GM13976 (cell line): ENCODE measurements at regions not wholly inside any gene's neighbourhood (a gene's known extent, or its start where the extent isn't known, plus 50 kb on each side); places are given as distances from the start of the nearest gene placed in this dataset.

Source experiments
- DNase-seq: peaks from one replicate; pipeline ENCODE4 v3.0.0; 2012; ENCODE audit warnings: low spot score
- in situ Hi-C: fragments of 300-500 bp; cut with MboI; formaldehyde crosslinking; loops from one replicate; pipeline ENCODE4 v1.12.0; 2022; ENCODE audit warnings: low sequenced_read_pairs, mixed read lengths, inconsistent platforms; ENCODE audit not compliant: unreplicated experiment
- TF ChIP-seq, protein P1 (sequence below): IDR thresholded peaks from 2 replicates; pipeline ENCODE4 v1.5.1; 2012; ENCODE audit warnings: borderline replicate concordance, mild to moderate bottlenecking; ENCODE audit not compliant: insufficient read depth; ENCODE audit errors: extremely low read depth, missing control alignments, control extremely low read depth

DNA sequence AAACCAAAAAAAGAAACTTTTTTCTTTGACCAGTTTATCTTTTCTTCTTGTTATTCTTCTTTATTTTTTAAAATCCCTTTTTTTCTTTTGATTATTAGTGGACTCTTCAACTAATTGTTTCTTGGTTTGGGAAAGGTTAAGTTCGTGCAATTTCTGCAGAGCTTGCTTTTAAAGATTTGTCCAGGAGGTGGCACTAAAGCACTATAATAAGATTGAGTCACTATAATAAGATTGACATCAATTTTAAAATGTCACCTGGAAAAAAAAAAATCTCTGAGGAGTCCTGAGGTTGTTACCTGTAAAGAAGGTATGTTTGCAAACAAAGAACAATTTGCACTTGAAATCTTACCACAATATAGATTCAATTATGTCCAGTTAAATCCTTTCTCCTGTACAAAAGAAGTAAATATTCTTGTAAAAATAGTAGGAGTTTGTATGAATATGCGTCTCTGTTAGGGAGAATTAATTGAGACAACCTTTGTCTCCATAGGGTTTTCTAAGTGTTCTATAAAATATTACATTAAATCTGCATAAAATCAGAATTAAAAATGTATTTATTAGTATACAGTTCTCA is 166.7 kb downstream of the ADGRL4 start:
- TF ChIP-seq, protein P1, sequence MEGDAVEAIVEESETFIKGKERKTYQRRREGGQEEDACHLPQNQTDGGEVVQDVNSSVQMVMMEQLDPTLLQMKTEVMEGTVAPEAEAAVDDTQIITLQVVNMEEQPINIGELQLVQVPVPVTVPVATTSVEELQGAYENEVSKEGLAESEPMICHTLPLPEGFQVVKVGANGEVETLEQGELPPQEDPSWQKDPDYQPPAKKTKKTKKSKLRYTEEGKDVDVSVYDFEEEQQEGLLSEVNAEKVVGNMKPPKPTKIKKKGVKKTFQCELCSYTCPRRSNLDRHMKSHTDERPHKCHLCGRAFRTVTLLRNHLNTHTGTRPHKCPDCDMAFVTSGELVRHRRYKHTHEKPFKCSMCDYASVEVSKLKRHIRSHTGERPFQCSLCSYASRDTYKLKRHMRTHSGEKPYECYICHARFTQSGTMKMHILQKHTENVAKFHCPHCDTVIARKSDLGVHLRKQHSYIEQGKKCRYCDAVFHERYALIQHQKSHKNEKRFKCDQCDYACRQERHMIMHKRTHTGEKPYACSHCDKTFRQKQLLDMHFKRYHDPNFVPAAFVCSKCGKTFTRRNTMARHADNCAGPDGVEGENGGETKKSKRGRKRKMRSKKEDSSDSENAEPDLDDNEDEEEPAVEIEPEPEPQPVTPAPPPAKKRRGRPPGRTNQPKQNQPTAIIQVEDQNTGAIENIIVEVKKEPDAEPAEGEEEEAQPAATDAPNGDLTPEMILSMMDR: peak; percentile 43
- peak; percentile 48 for DNase-seq
- in situ Hi-C loops: no loop called here
